Osteoblast (primary cell): ENCODE measurements at regions not wholly inside any gene's neighbourhood (a gene's known extent, or its start where the extent isn't known, plus 50 kb on each side); places are given as distances from the start of the nearest gene placed in this dataset.

Source experiments
- DNase-seq: peaks from one replicate; pipeline ENCODE4 v3.0.0; 2011; ENCODE audit warnings: low spot score, mixed read lengths; ENCODE audit not compliant: insufficient read length; ENCODE audit errors: missing footprints
- H2AFZ ChIP-seq: 2 replicates; pipeline ENCODE4 v1.6.0; 2011; ENCODE audit warnings: mild to moderate bottlenecking, low read length
- H3K27ac ChIP-seq: 2 replicates; pipeline ENCODE4 v1.5.1; 2011; ENCODE audit warnings: mild to moderate bottlenecking, low read depth, low read length, moderate library complexity
- H3K27me3 ChIP-seq: 2 replicates; pipeline ENCODE4 v1.6.0; 2012; ENCODE audit warnings: mild to moderate bottlenecking, control low read depth, inconsistent platforms, low read length, moderate library complexity; ENCODE audit not compliant: insufficient read depth
- H3K36me3 ChIP-seq: 2 replicates; pipeline ENCODE4 v1.5.1; 2011; ENCODE audit warnings: mild to moderate bottlenecking, low read length, control low read depth, moderate library complexity; ENCODE audit not compliant: insufficient read depth
- H3K4me1 ChIP-seq: 2 replicates; pipeline ENCODE4 v1.5.1; 2011; ENCODE audit warnings: mild to moderate bottlenecking, low read length, control low read depth, moderate library complexity; ENCODE audit not compliant: insufficient read depth
- H3K4me2 ChIP-seq: 2 replicates; pipeline ENCODE4 v1.6.0; 2011; ENCODE audit warnings: mild to moderate bottlenecking, low read length; ENCODE audit not compliant: insufficient read depth
- H3K4me3 ChIP-seq: fragments of 200-600 bp; sonication (generic); 3 replicates; pipeline ENCODE4 v1.5.1; 2012; ENCODE audit warnings: mild to moderate bottlenecking, low read length, inconsistent platforms; ENCODE audit not compliant: insufficient read depth
- H3K79me2 ChIP-seq: 2 replicates; pipeline ENCODE4 v1.6.0; 2012; ENCODE audit warnings: mild to moderate bottlenecking, low read length, control low read depth, inconsistent platforms; ENCODE audit not compliant: insufficient read depth
- H3K9me3 ChIP-seq: 2 replicates; pipeline ENCODE4 v1.5.1; 2011; ENCODE audit warnings: low read depth, low read length, control low read depth
- H4K20me1 ChIP-seq: 2 replicates; pipeline ENCODE4 v1.6.0; 2012; ENCODE audit warnings: mild to moderate bottlenecking, low read length, control low read depth; ENCODE audit not compliant: insufficient read depth
- TF ChIP-seq, protein P1 (sequence below): IDR thresholded peaks from 2 replicates; pipeline ENCODE4 v1.5.1; 2011; ENCODE audit warnings: mild to moderate bottlenecking, low read depth, low read length, moderate library complexity; ENCODE audit errors: extremely low read depth

DNA sequence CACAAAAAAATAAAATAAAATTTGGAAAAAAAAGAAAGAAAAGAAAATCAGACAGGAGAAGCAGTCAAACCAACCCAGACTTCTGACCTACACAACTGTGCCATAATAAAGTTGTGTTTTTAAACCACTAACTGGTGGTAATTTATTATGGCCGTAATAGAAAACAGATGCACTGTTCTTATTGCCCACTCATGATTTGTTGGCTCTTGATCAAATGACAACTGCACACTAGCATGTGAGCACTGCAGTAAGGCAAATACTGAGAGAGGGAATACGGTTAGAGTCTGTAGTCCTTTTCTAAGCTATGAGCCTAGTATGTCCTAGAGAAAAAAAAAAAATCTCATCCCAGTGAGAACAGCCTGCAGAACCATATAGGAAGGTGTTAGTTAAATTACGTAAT is 61.2 kb upstream of the TNR start:
- no peaks in the 10 kb centered on the region for H3K36me3 ChIP-seq
- H4K20me1 ChIP-seq = no peaks in the 10 kb centered on the region
- DNase-seq = no peak
- H3K27ac ChIP-seq = no peak overlapping the region
- H2AFZ ChIP-seq = no peak overlapping the region
- no peaks in the 10 kb centered on the region for H3K4me1 ChIP-seq
- no peak overlapping the region for H3K4me2 ChIP-seq
- no peaks in the 10 kb centered on the region for H3K27me3 ChIP-seq
- H3K79me2 ChIP-seq = no peaks in the 10 kb centered on the region
- H3K9me3 ChIP-seq = no peaks in the 10 kb centered on the region
- H3K4me3 ChIP-seq = no peak overlapping the region
- TF ChIP-seq, protein P1, sequence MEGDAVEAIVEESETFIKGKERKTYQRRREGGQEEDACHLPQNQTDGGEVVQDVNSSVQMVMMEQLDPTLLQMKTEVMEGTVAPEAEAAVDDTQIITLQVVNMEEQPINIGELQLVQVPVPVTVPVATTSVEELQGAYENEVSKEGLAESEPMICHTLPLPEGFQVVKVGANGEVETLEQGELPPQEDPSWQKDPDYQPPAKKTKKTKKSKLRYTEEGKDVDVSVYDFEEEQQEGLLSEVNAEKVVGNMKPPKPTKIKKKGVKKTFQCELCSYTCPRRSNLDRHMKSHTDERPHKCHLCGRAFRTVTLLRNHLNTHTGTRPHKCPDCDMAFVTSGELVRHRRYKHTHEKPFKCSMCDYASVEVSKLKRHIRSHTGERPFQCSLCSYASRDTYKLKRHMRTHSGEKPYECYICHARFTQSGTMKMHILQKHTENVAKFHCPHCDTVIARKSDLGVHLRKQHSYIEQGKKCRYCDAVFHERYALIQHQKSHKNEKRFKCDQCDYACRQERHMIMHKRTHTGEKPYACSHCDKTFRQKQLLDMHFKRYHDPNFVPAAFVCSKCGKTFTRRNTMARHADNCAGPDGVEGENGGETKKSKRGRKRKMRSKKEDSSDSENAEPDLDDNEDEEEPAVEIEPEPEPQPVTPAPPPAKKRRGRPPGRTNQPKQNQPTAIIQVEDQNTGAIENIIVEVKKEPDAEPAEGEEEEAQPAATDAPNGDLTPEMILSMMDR = no peak

DNA sequence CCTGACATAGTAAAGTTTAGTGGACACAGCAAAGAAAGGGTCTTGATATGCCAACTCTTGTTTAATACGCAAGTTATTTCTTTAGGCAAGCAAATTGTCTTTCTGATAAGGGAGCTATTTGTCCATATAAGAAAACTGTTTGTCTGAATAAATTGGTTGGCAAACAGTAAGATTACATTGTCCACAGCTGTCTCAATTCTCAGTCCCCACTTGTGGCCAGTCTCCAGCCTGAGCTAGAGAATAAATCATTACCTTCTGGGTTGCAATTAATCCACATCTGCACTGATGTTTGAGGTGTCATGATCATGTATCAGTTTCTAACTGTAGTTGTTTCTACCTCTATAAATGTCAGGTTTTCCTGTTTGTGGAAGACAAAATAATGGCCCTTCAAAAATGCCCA is 60.0 kb upstream of the TNR start:
- Histone ChIP-seq H3K4me2 (no peak overlapping the region), H2AFZ (no peak overlapping the region), H3K36me3 (no peaks in the 10 kb centered on the region), H3K4me3 (no peak overlapping the region), H3K79me2 (no peaks in the 10 kb centered on the region), H3K9me3 (no peaks in the 10 kb centered on the region), H4K20me1 (no peaks in the 10 kb centered on the region), H3K27me3 (no peaks in the 10 kb centered on the region), H3K4me1 (no peaks in the 10 kb centered on the region), H3K27ac (no peak overlapping the region)
- no peak for DNase-seq
- TF ChIP-seq, protein P1 = no peak

DNA sequence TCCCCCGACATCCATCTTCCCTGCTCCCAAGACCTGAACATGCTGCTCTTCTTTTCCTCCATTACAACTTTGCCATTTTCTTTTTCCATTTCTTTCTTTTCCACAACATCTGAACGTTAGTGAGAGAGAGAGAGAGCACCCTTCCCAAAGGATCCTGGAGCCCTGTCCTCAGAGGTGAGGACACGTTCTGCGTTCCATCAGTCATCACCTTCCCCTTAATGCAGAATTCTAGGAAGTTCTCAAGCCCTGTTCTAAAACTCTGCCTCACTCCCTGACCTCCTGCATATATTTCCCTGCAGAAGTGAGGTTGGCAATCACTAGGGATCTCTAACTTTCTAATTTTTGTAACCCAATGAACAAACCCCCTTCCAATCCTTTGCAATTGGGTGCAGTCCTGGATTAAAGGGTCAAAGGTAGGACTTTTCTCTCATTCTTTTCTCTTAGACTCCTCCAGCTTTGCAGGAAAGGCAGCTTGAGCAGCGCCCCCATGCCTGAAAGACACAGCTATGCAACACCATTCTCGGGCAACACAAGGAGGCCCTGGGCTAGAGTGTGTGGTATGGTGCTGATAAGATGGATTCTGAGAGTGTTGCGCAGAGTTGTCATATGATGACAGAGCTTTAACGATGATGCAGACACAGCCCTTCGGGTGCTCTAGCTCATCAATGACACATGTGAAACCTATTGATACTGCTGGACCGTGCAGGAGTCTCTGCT is 59.2 kb upstream of the TNR start:
- Histone ChIP-seq H2AFZ (no peak overlapping the region), H3K27ac (no peak overlapping the region), H3K9me3 (no peaks in the 10 kb centered on the region), H3K36me3 (no peaks in the 10 kb centered on the region), H4K20me1 (no peaks in the 10 kb centered on the region), H3K4me3 (no peak overlapping the region), H3K4me2 (no peak overlapping the region), H3K27me3 (no peaks in the 10 kb centered on the region), H3K4me1 (no peaks in the 10 kb centered on the region), H3K79me2 (no peaks in the 10 kb centered on the region)
- TF ChIP-seq, protein P1 = no peak
- DNase-seq = no peak

DNA sequence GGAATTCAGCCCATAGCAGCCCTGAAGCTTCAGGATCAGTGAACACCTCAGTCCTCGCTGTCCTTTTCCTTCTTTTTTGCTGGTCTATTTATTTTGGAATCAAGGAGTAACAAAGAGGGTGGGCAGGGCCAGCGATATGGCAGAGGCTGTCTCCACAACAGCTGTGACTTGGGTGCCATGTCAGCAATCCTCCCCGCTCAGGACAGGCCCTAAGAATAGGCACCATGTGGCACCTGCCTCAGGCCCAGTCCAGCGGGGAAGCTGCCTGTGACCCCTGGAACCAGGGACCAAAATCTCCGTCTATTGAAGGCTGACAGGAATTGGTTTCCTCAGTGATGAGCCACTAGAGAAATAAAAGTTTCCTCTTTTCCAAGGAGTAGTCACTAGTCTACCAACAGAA is 58.6 kb upstream of the TNR start:
- DNase-seq = no peak
- Histone ChIP-seq H3K27ac (no peak overlapping the region), H3K36me3 (no peaks in the 10 kb centered on the region), H3K4me3 (no peak overlapping the region), H3K27me3 (no peaks in the 10 kb centered on the region), H3K79me2 (no peaks in the 10 kb centered on the region), H3K4me2 (no peak overlapping the region), H4K20me1 (no peaks in the 10 kb centered on the region), H3K9me3 (no peaks in the 10 kb centered on the region), H2AFZ (no peak overlapping the region), H3K4me1 (no peaks in the 10 kb centered on the region)
- TF ChIP-seq, protein P1 = no peak
